Endothelial cell of umbilical vein (primary cell): ENCODE measurements at regions not wholly inside any gene's neighbourhood (a gene's known extent, or its start where the extent isn't known, plus 50 kb on each side); places are given as distances from the start of the nearest gene placed in this dataset.

ENCODE experiments used
- CTCF ChIP-seq, 2 donors: IDR thresholded peaks; 1 replicate in 1 of 2; 2 replicates in 1 of 2; pipeline ENCODE4 v1.5.1; 2011; ENCODE audit warnings: low read length in 2 of 2, mild to moderate bottlenecking in 2 of 2, moderate library complexity in 2 of 2, control low read depth in 1 of 2, inconsistent platforms in 1 of 2, low read depth in 1 of 2; ENCODE audit not compliant: insufficient read depth in 1 of 2; ENCODE audit errors: extremely low read depth in 1 of 2
- EZH2 ChIP-seq: IDR thresholded peaks from 2 replicates; pipeline ENCODE4 v1.6.1; 2012; ENCODE audit warnings: borderline replicate concordance, low read depth, mild to moderate bottlenecking, moderate library complexity, low read length, inconsistent platforms; ENCODE audit not compliant: severe bottlenecking
- JUN ChIP-seq: IDR thresholded peaks from 2 replicates; pipeline ENCODE4 v1.6.1; 2011; ENCODE audit warnings: borderline replicate concordance, low read depth; ENCODE audit not compliant: insufficient read length, insufficient read depth
- MAX ChIP-seq: IDR thresholded peaks from 2 replicates; pipeline ENCODE4 v1.6.1; 2011; ENCODE audit not compliant: insufficient read depth, insufficient read length
- POLR2A ChIP-seq: IDR thresholded peaks from 2 replicates; pipeline ENCODE4 v1.6.1; 2012; ENCODE audit warnings: low read depth, mild to moderate bottlenecking, control low read depth, low read length
- POLR2AphosphoS5 ChIP-seq: IDR thresholded peaks from 2 replicates; pipeline ENCODE4 v1.6.1; 2012; ENCODE audit warnings: low read depth, mild to moderate bottlenecking, control low read depth, low read length, moderate library complexity; ENCODE audit not compliant: insufficient read depth

GRCh38 chr3:150131663-150132062 is 161.0 kb upstream of the PFN2 start:
- TF ChIP-seq CTCF (IDR thresholded peaks at IDR 0.05; ENCODE audit: extremely low read depth in 1 of 2, insufficient read depth in 1 of 2, low read depth in 1 of 2, low read length in 2 of 2) (no peak), POLR2A (no peak), POLR2AphosphoS5 (no peak), EZH2 (no peak), MAX (no peak), JUN (no peak)
